K562 (cell line): ENCODE measurements at regions not wholly inside any gene's neighbourhood (a gene's known extent, or its start where the extent isn't known, plus 50 kb on each side); places are given as distances from the start of the nearest gene placed in this dataset.

ENCODE experiments used
- ATAC-seq: fragments of 200-7000 bp; cut with Tn5 transposase; 3 replicates; pipeline ENCODE4 v1.9.1; 2020; ENCODE audit warnings: moderate library complexity
- BruUV-seq: library from RNA; stranded (reverse); fragments of 400-500 nt; replicated peaks from 2 replicates; lab custom pipeline; 2021; lab: Mats Ljungman, UMichigan
- CTCF ChIA-PET: fragments of 300-600 bp; formaldehyde crosslinking; extraction: SDS; loops from one replicate; lab custom pipeline; 2021; ENCODE audit warnings: low intra/inter-chr PET ratio; lab: Yijun Ruan, JAX
- POLR2A ChIA-PET: fragments of 300-600, 350-650 bp; sonication (Branson Sonifier 250); formaldehyde crosslinking; extraction: SDS; loops from one replicate; lab custom pipeline; 2021; ENCODE audit warnings: antibody characterized with exemption, inconsistent platforms; lab: Yijun Ruan, JAX
- DNase-seq, 4 experiments: peaks; one replicate each; pipeline versions ENCODE4 v3.0.0 to v3.0.0-alpha.2; 2011 to 2018; ENCODE audit warnings: low spot score in 3 of 4, mixed read lengths in 3 of 4; ENCODE audit errors: extremely low read depth in 1 of 4
- FAIRE-seq: peaks from 2 replicates; lab custom pipeline; 2011; peaks lifted over from hg19 to GRCh38; lab: Jason Lieb, UNC
- H2AFZ ChIP-seq: 2 replicates; pipeline ENCODE4 v1.6.0; 2011; ENCODE audit warnings: low read depth, low read length, control low read depth, inconsistent platforms
- H3K27ac ChIP-seq: fragments of 200-600 bp; 3 replicates; pipeline ENCODE4 v1.8.0; 2011; ENCODE audit warnings: low read depth, mild to moderate bottlenecking, control low read depth, inconsistent platforms, low read length, moderate library complexity, mixed read lengths; ENCODE audit errors: extremely low read depth
- H3K27me3 ChIP-seq, 2 experiments: fragments of 300-600 bp in 1 of 2; 2 replicates in 1 of 2; 3 replicates in 1 of 2; pipeline versions ENCODE4 v1.6.0 to v1.8.0; 2011; ENCODE audit warnings: inconsistent platforms in 2 of 2, low read length in 2 of 2, mild to moderate bottlenecking in 1 of 2, mixed read lengths in 1 of 2, moderate library complexity in 1 of 2; ENCODE audit not compliant: control insufficient read depth in 2 of 2, insufficient read depth in 2 of 2
- H3K36me3 ChIP-seq: fragments of 300-600 bp; 3 replicates; pipeline ENCODE4 v1.8.0; 2011; ENCODE audit warnings: mild to moderate bottlenecking, low read length, inconsistent platforms; ENCODE audit not compliant: control insufficient read depth, insufficient read depth
- H3K4me1 ChIP-seq, 2 experiments: fragments of 200-600 bp in 1 of 2; replicated peaks in 1 of 2; 2 replicates in 1 of 2; 3 replicates in 1 of 2; pipeline versions ENCODE4 v1.5.1 to v1.8.0; 2011; ENCODE audit warnings: inconsistent platforms in 2 of 2, low read length in 2 of 2, mild to moderate bottlenecking in 1 of 2, mixed read lengths in 1 of 2, moderate library complexity in 1 of 2; ENCODE audit not compliant: control insufficient read depth in 2 of 2, insufficient read depth in 2 of 2
- H3K4me2 ChIP-seq: 2 replicates; pipeline ENCODE4 v1.6.1; 2011; ENCODE audit warnings: low read length, control low read depth, inconsistent platforms, mixed read lengths; ENCODE audit not compliant: insufficient read depth
- H3K4me3 ChIP-seq: fragments of 200-600 bp; sonication (generic), shearing (Covaris generic); 2 replicates; pipeline ENCODE4 v1.5.1; 2016; ENCODE audit warnings: control low read depth, inconsistent platforms
- H3K79me2 ChIP-seq: fragments of 200-600 bp; 3 replicates; pipeline ENCODE4 v1.8.0; 2011; ENCODE audit warnings: low read length, inconsistent platforms; ENCODE audit not compliant: control insufficient read depth, insufficient read depth
- H3K9ac ChIP-seq, 2 experiments: 2 replicates each; pipeline versions ENCODE4 v1.6.0 to v1.6.1; 2011; ENCODE audit warnings: low read depth in 2 of 2, low read length in 2 of 2, control low read depth in 1 of 2, inconsistent platforms in 1 of 2, mild to moderate bottlenecking in 1 of 2, mixed read lengths in 1 of 2; ENCODE audit not compliant: insufficient read depth in 1 of 2
- H3K9me1 ChIP-seq: one replicate; pipeline ENCODE4 v1.6.0; 2011; ENCODE audit warnings: inconsistent platforms, mild to moderate bottlenecking, low read length, moderate library complexity; ENCODE audit not compliant: control insufficient read depth, insufficient read depth
- H3K9me3 ChIP-seq: replicated peaks from 2 replicates; pipeline ENCODE4 v1.5.1; 2011; ENCODE audit warnings: low read depth, low read length, inconsistent platforms; ENCODE audit not compliant: control insufficient read depth, insufficient read depth
- H4K20me1 ChIP-seq: replicated peaks from 2 replicates; pipeline ENCODE4 v1.6.1; 2011; ENCODE audit warnings: low read length, inconsistent platforms, mixed read lengths; ENCODE audit not compliant: control insufficient read depth, insufficient read depth
- CBX1 ChIP-seq: sonication (generic); IDR thresholded peaks from 2 replicates; pipeline ENCODE4 v1.6.1; 2016; ENCODE audit warnings: antibody characterized with exemption, low read depth, mild to moderate bottlenecking
- LARP7 ChIP-seq: fragments of 450-650 bp; IDR thresholded peaks from 2 replicates; pipeline ENCODE4 v1.6.1; 2016
- MXI1 ChIP-seq: IDR thresholded peaks from 2 replicates; pipeline ENCODE4 v1.6.1; 2011; ENCODE audit warnings: low read depth, mild to moderate bottlenecking, improper control_type of control experiment, low read length
- POU5F1 ChIP-seq: fragments of 150-350 bp; IDR thresholded peaks from 2 replicates; pipeline ENCODE4 v1.6.1; 2014; ENCODE audit warnings: borderline replicate concordance, low read length, low read depth, mild to moderate bottlenecking; ENCODE audit not compliant: partially characterized antibody
- RHOXF2B ChIP-seq: fragments of 250-450 bp; sonication (Bioruptor Pico); conservative IDR thresholded peaks from 2 replicates; pipeline ENCODE4 v1.5.1; 2021
- ZBTB11 ChIP-seq, 3 experiments: fragments of 200-800 bp in 1 of 3; fragments of 250-450 bp in 1 of 3; fragments of 450-650 bp in 1 of 3; sonication (Bioruptor Pico) in 1 of 3; sonication (Bioruptor generic) in 1 of 3; formaldehyde crosslinking in 1 of 3; IDR thresholded peaks; 2 replicates each; pipeline versions ENCODE4 v1.6.1 to v1.8.0; 2016 to 2022; ENCODE audit warnings: mild to moderate bottlenecking in 2 of 3, missing genetic modification characterization in 2 of 3, missing compliant biosample characterization in 1 of 3, moderate library complexity in 1 of 3
- ZNF347 ChIP-seq: fragments of 450-650 bp; formaldehyde crosslinking; IDR thresholded peaks from 2 replicates; pipeline ENCODE4 v1.4.0; 2020; ENCODE audit warnings: low read depth, mild to moderate bottlenecking, moderate library complexity
- ZNF354B ChIP-seq: fragments of 250-450 bp; sonication (Bioruptor Pico); IDR thresholded peaks from 2 replicates; pipeline ENCODE4 v1.4.0; 2020
- ZSCAN29 ChIP-seq: fragments of 450-650 bp; IDR thresholded peaks from 2 replicates; pipeline ENCODE4 v1.6.1; 2017
- WGBS: fragments of 100-300 bp; shearing (Covaris generic); methylation state at CpG from one replicate; pipeline ENCODE4 v1.1.6; 2016; ENCODE audit warnings: low coverage, mixed read lengths; ENCODE audit not compliant: insufficient coverage; ENCODE audit errors: missing lambda C conversion rate; 5-methylcytosine and 5-hydroxymethylcytosine counted together
- in situ Hi-C: fragments of 300-500 bp; cut with MboI; formaldehyde crosslinking; loops from 4 replicates; pipeline ENCODE4 v1.15.0; 2018; ENCODE audit warnings: inconsistent platforms, mixed read lengths
- intact Hi-C: fragments of 100-400 bp; cut with micrococcal nuclease; formaldehyde crosslinking; loops from 2 replicates; pipeline ENCODE4 v1.14.2; 2022
- TF ChIP-seq, protein P1 (sequence below): fragments of 250-450 bp; sonication (Bioruptor Pico); IDR thresholded peaks from 2 replicates; pipeline ENCODE4 v1.4.0; 2020; ENCODE audit warnings: mild to moderate bottlenecking

DNA sequence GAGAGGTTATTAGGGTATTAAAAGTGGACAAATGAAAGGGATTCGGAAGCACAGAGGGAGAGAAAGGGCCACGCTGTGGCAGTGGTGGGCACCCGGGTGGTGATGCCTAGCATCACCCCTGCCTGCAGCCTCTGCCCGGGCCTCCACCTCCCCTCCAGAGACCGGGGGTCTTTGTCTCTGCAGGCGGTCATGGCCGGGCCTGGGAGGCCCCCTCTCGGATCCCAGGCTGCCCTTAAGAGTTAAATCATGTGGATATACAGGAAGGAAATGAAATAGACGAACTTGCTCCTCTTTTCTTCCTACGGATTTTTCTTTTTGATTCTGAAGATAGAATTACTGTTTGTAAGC lies 319.6 kb downstream of the ZNF536 start:
- H3K36me3 ChIP-seq = no peaks in the 10 kb centered on the region
- DNase-seq = no peak
- ATAC-seq = no peak
- no peaks in the 10 kb centered on the region for H3K4me1 ChIP-seq
- H3K27me3 ChIP-seq = peaks cover 7 to 13% of the 10 kb centered on the region in 2 experiments
- no peak overlapping the region for H2AFZ ChIP-seq
- H3K9me3 ChIP-seq = no peaks in the 10 kb centered on the region
- intact Hi-C loops = no loop called here
- FAIRE-seq = no peak
- H3K9me1 ChIP-seq = no peaks in the 10 kb centered on the region
- POLR2A ChIA-PET = no interaction called here
- no peak overlapping the region for H3K4me3 ChIP-seq
- no peak overlapping the region for H3K9ac ChIP-seq
- no peak for TF ChIP-seq LARP7
- no peak for TF ChIP-seq ZSCAN29
- TF ChIP-seq ZBTB11 (CRISPR knock-in tag; IDR thresholded peaks at IDR 0.05) = no peak
- no peak for TF ChIP-seq RHOXF2B (CRISPR knock-in tag)
- TF ChIP-seq, protein P1, sequence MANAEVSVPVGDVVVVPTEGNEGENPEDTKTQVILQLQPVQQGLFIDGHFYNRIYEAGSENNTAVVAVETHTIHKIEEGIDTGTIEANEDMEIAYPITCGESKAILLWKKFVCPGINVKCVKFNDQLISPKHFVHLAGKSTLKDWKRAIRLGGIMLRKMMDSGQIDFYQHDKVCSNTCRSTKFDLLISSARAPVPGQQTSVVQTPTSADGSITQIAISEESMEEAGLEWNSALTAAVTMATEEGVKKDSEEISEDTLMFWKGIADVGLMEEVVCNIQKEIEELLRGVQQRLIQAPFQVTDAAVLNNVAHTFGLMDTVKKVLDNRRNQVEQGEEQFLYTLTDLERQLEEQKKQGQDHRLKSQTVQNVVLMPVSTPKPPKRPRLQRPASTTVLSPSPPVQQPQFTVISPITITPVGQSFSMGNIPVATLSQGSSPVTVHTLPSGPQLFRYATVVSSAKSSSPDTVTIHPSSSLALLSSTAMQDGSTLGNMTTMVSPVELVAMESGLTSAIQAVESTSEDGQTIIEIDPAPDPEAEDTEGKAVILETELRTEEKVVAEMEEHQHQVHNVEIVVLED = no peak
- no peak for TF ChIP-seq MXI1
- TF ChIP-seq POU5F1 = no peak
- no peak for TF ChIP-seq CBX1
- TF ChIP-seq ZNF347 (CRISPR knock-in tag) = no peak
- TF ChIP-seq ZNF354B = no peak
- no TSS peak for BruUV-seq
- in situ Hi-C loops = no loop called here
- H3K79me2 ChIP-seq = no peaks in the 10 kb centered on the region
- CTCF ChIA-PET = no interaction called here
- no peak overlapping the region for H3K4me2 ChIP-seq
- H4K20me1 ChIP-seq = no peaks in the 10 kb centered on the region; the same call in 1 of the 2 replicates
- 0% methylated on average over 9 of the region's 10 CpGs for WGBS
- no peak overlapping the region for H3K27ac ChIP-seq
